Ishikawa (cell line): ENCODE measurements at regions not wholly inside any gene's neighbourhood (a gene's known extent, or its start where the extent isn't known, plus 50 kb on each side); places are given as distances from the start of the nearest gene placed in this dataset.

Experiments
- CEBPB ChIP-seq: IDR thresholded peaks from 2 replicates; pipeline ENCODE4 v1.6.1; 2012
- CREB1 ChIP-seq: IDR thresholded peaks from 2 replicates; pipeline ENCODE4 v1.6.1; 2012; ENCODE audit warnings: low read depth
- EGR1 ChIP-seq: IDR thresholded peaks from 2 replicates; pipeline ENCODE4 v1.6.1; 2012
- EP300 ChIP-seq: IDR thresholded peaks from 2 replicates; pipeline ENCODE4 v1.6.1; 2012; ENCODE audit warnings: borderline replicate concordance
- RAD21 ChIP-seq: IDR thresholded peaks from 2 replicates; pipeline ENCODE4 v1.6.1; 2012; ENCODE audit warnings: low read depth
- REST ChIP-seq: IDR thresholded peaks from 2 replicates; pipeline ENCODE4 v1.6.1; 2012; ENCODE audit warnings: low read depth, mild to moderate bottlenecking
- TAF1 ChIP-seq: IDR thresholded peaks from 2 replicates; pipeline ENCODE4 v1.6.1; 2012; ENCODE audit warnings: low read depth, mild to moderate bottlenecking
- YY1 ChIP-seq: IDR thresholded peaks from 2 replicates; pipeline ENCODE4 v1.6.1; 2012; ENCODE audit warnings: low read depth
- TF ChIP-seq, protein P1 (sequence below): IDR thresholded peaks from 2 replicates; pipeline ENCODE4 v1.6.1; 2012

GRCh38 chr11:8315463-8315862 lies 51.8 kb upstream of the LMO1 start:
- TF ChIP-seq CREB1, result no peak
- TF ChIP-seq YY1, result no peak
- no peak for TF ChIP-seq TAF1
- no peak for TF ChIP-seq REST
- TF ChIP-seq RAD21, result no peak
- TF ChIP-seq, protein P1, sequence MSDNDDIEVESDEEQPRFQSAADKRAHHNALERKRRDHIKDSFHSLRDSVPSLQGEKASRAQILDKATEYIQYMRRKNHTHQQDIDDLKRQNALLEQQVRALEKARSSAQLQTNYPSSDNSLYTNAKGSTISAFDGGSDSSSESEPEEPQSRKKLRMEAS, result no peak
- no peak for TF ChIP-seq EGR1
- TF ChIP-seq EP300, result no peak
- no peak for TF ChIP-seq CEBPB
